Parathyroid adenoma (tissue), 2 donors: ENCODE measurements at regions not wholly inside any gene's neighbourhood (a gene's known extent, or its start where the extent isn't known, plus 50 kb on each side); places are given as distances from the start of the nearest gene placed in this dataset.
"Not testable (repeated sequence)": the region's sequence is repeated elsewhere in the genome, so short reads cannot be mapped to it uniquely, and the experiment has no call there.

ENCODE experiments used
- H2AFZ ChIP-seq: fragments of 300-600 bp; sonication (generic); one replicate; pipeline ENCODE4 v1.7.0; 2017; ENCODE audit warnings: antibody characterized with exemption, mild to moderate bottlenecking
- H3K27ac ChIP-seq: fragments of 300-600 bp; sonication (generic); one replicate; pipeline ENCODE4 v1.7.0; 2017
- H3K27me3 ChIP-seq: fragments of 300-600 bp; sonication (generic); one replicate; pipeline ENCODE4 v1.7.0; 2017; ENCODE audit warnings: low read length; ENCODE audit not compliant: control insufficient read depth, insufficient read depth
- H3K36me3 ChIP-seq: fragments of 300-600 bp; sonication (generic); one replicate; pipeline ENCODE4 v1.7.0; 2017; ENCODE audit warnings: low read length; ENCODE audit not compliant: control insufficient read depth, insufficient read depth
- H3K4me1 ChIP-seq: fragments of 300-600 bp; sonication (generic); one replicate; pipeline ENCODE4 v1.7.0; 2017; ENCODE audit warnings: control low read depth
- H3K4me2 ChIP-seq: fragments of 300-600 bp; sonication (generic); one replicate; pipeline ENCODE4 v1.7.0; 2017; ENCODE audit warnings: low read length
- H3K4me3 ChIP-seq: fragments of 300-600 bp; sonication (generic); one replicate; pipeline ENCODE4 v1.7.0; 2017; ENCODE audit warnings: low read depth, low read length
- H3K79me2 ChIP-seq: fragments of 300-600 bp; sonication (generic); one replicate; pipeline ENCODE4 v1.7.0; 2017; ENCODE audit warnings: control low read depth
- H3K9ac ChIP-seq: fragments of 300-600 bp; sonication (generic); one replicate; pipeline ENCODE4 v1.7.0; 2017; ENCODE audit warnings: mild to moderate bottlenecking
- H3K9me3 ChIP-seq: fragments of 300-600 bp; sonication (generic); one replicate; pipeline ENCODE4 v1.7.0; 2017; ENCODE audit warnings: low read length; ENCODE audit not compliant: control insufficient read depth
- CTCF ChIP-seq: fragments of 300-600 bp; sonication (generic); IDR thresholded peaks from one replicate; pipeline ENCODE4 v1.7.0; 2017; ENCODE audit warnings: antibody characterized with exemption, mild to moderate bottlenecking
- donor health status: primary hyperparathyroidism.

GRCh38 chr1:148309940-148310500, 157.9 kb upstream of the NBPF11 start:
- no peaks in the 10 kb centered on the region for H3K79me2 ChIP-seq
- no peak overlapping the region for H3K9ac ChIP-seq
- no peak overlapping the region for H3K27ac ChIP-seq
- no peak overlapping the region for H3K4me3 ChIP-seq
- H3K9me3 ChIP-seq, result no peaks in the 10 kb centered on the region
- no peaks in the 10 kb centered on the region for H3K27me3 ChIP-seq
- no peak for TF ChIP-seq CTCF
- H3K36me3 ChIP-seq, result no peaks in the 10 kb centered on the region
- H3K4me2 ChIP-seq, result no peak overlapping the region
- no peak overlapping the region for H2AFZ ChIP-seq
- no peaks in the 10 kb centered on the region for H3K4me1 ChIP-seq

DNA sequence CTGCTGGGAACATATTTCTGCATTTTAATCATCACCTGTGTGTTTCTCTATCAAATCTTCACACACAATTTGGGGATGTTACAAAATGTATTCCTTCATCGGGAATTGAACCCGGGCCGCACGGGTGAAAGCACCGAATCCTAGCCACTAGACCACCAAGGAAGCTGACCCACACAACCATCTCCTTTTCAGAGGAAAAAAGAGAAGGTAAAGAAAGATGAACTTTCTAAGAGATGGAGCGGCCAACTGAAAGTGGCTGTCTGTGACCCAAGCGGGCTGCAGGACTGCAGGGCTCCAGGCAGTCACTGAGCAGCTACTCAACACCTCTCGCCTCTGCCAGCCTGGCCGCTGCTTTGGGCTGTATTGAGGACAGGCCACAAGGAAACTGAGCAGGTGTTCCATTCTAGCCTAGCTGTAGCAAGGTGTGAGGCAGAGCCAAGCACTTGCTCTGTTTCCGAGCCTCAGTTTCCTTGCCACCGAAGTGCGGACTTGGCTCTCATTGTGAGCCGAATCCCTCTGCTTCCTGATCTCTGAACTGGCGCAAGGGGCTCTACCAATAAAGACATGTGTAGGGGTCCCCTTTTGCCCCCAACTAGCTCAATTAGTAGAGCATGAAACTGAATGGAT, 156.9 kb upstream of the NBPF11 start:
- no peak overlapping the region for H2AFZ ChIP-seq
- no peak overlapping the region for H3K9ac ChIP-seq
- no peak overlapping the region for H3K4me3 ChIP-seq
- H3K27ac ChIP-seq, result no peak overlapping the region
- H3K4me1 ChIP-seq, result no peaks in the 10 kb centered on the region
- no peaks in the 10 kb centered on the region for H3K27me3 ChIP-seq
- H3K9me3 ChIP-seq, result no peaks in the 10 kb centered on the region
- H3K79me2 ChIP-seq, result no peaks in the 10 kb centered on the region
- TF ChIP-seq CTCF, result no peak
- no peak overlapping the region for H3K4me2 ChIP-seq
- H3K36me3 ChIP-seq, result no peaks in the 10 kb centered on the region

GRCh38 chr1:148307583-148308185, 155.6 kb upstream of the NBPF11 start:
- no peak overlapping the region for H2AFZ ChIP-seq

DNA sequence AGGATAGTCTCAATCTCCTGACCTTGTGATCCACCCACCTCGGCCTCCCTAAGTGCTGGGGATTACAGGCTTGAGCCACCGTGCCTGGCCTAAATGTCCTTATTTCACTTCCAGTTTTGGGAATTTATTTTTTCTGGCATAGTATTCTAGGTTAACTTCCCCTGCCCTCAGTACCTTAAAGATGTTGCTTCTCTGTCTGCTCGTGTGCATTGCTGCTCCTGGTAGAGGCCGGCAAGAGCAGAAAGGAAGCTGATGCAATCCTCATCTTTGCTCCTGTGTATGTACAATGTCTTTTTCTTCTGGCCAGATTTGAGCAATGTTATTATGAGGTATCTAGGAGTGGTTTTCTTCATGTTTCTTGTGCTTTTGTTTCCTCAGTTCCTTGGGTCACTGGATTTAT, 152.9 kb upstream of the NBPF11 start:
- not testable (repeated sequence) for H3K4me2 ChIP-seq, H3K9me3 ChIP-seq, H3K4me3 ChIP-seq, H2AFZ ChIP-seq, H3K27ac ChIP-seq, H3K4me1 ChIP-seq, H3K36me3 ChIP-seq, H3K27me3 ChIP-seq, H3K9ac ChIP-seq, H3K79me2 ChIP-seq

More at GRCh38 chr1:148307583-148308185, 155.6 kb upstream of the NBPF11 start:
- Histone ChIP-seq H3K79me2 (no peaks in the 10 kb centered on the region), H3K4me3 (no peak overlapping the region), H3K27ac (no peak overlapping the region), H3K9me3 (no peaks in the 10 kb centered on the region), H3K36me3 (no peaks in the 10 kb centered on the region), H3K27me3 (no peaks in the 10 kb centered on the region), H3K4me2 (no peak overlapping the region), H3K9ac (no peak overlapping the region), H3K4me1 (no peaks in the 10 kb centered on the region)
- TF ChIP-seq CTCF, result no peak

DNA sequence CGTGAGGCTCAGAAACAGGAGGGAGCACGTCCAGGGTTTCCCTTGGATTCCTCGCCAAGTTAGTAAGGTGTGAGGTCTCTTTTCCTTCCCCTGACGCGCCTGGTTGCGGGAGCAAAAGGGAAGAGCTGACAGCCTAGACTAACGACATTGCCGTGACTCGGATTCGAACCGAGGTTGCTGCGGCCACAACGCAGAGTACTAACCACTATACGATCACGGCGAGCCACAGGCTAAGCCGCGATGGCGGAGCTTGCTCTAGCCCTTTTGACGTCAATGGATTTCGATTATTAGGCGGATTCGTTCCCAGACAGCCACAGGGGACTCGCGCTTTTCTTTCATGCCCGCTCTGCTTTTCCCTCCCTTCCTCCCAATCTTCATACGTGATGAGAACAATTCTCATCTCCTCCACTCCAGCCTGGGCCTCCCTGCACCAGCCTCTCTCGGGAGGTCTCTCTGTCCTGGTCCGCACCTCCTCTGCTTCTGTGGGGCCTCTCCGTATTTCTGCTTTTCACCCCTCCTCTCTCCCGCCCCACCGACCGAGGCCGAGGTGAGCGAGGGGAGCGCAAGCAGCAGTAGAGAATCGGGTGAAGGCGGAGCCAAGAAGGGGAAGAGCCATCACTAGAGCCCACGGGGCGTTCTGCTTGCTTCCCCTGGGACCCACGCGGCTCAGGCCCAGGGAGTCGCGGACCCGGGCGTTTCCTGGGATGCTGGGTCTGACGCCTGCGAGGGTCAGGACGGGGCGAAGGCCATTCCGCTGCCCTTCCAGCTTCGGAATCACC, 150.7 kb upstream of the NBPF11 start:
- H3K9ac ChIP-seq, result not testable (repeated sequence)
- peak overlapping the region; percentile 20 for H3K4me3 ChIP-seq

DNA sequence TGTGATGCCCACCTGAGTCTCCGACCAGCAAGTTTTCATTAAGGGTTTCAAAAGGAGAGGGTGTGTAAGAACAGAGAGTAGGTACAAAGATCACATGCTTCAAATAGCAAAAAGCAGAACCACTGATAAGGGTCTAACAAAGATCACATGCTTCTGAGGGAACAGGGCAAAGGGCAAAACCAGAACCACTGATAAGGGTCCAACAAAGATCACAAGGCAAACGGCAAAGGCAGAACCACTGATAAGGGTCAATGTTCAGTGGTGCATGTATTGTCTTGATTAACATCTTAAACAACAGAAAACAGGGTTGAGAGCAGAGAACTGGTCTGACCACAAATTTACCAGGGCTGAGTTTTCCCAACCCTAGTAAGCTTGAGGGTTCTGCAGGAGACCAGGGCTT, 145.8 kb upstream of the NBPF11 start:
- not testable (repeated sequence) for H3K27ac ChIP-seq, H3K36me3 ChIP-seq, H3K4me3 ChIP-seq, H2AFZ ChIP-seq, H3K4me2 ChIP-seq, H3K9ac ChIP-seq, H3K4me1 ChIP-seq, H3K27me3 ChIP-seq, H3K9me3 ChIP-seq, H3K79me2 ChIP-seq

More for the DNA sequence above, 150.7 kb upstream of the NBPF11 start:
- H3K27me3 ChIP-seq, H3K27ac ChIP-seq, H3K4me2 ChIP-seq, H3K4me1 ChIP-seq, H3K79me2 ChIP-seq, H3K9me3 ChIP-seq, H2AFZ ChIP-seq, H3K36me3 ChIP-seq: not testable (repeated sequence)
